ENCODE measurements at regions not wholly inside any gene's neighbourhood (a gene's known extent, or its start where the extent isn't known, plus 50 kb on each side); places are given as distances from the start of the nearest gene placed in this dataset.

DNA sequence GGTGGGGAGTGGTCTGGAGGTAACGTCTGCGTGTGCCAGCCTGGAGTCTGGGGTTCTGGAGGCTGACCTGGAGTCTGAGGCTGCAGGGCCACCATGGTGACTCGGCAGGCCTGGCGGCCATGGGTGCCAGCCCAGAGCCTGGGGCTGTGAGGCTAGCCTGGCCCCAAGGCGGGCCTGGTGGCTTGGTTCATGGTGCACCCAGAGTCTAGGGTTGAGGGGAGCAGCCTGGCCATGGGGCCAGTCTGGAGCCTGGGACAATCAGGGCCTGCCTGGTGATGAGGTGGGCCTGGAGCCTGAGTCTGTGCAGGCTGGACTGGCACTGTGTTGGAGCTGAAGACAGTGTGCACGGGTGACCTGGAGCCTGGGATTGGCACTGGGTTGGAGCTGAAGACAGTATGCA, 64.9 kb downstream of the CXorf49B start:
- TF ChIP-seq POLR2A (IDR thresholded peaks at IDR 0.05) = no peak
- TF ChIP-seq, protein P1, sequence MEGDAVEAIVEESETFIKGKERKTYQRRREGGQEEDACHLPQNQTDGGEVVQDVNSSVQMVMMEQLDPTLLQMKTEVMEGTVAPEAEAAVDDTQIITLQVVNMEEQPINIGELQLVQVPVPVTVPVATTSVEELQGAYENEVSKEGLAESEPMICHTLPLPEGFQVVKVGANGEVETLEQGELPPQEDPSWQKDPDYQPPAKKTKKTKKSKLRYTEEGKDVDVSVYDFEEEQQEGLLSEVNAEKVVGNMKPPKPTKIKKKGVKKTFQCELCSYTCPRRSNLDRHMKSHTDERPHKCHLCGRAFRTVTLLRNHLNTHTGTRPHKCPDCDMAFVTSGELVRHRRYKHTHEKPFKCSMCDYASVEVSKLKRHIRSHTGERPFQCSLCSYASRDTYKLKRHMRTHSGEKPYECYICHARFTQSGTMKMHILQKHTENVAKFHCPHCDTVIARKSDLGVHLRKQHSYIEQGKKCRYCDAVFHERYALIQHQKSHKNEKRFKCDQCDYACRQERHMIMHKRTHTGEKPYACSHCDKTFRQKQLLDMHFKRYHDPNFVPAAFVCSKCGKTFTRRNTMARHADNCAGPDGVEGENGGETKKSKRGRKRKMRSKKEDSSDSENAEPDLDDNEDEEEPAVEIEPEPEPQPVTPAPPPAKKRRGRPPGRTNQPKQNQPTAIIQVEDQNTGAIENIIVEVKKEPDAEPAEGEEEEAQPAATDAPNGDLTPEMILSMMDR (IDR thresholded peaks at IDR 0.05) = no peak

Measured in upper lobe of left lung (tissue), 4 donors.